ENCODE measurements at regions not wholly inside any gene's neighbourhood (a gene's known extent, or its start where the extent isn't known, plus 50 kb on each side); places are given as distances from the start of the nearest gene placed in this dataset.

GRCh38 chr11:134668076-134668475, 256.0 kb upstream of the B3GAT1 start:
- TF ChIP-seq SP1 (IDR thresholded peaks at IDR 0.05; ENCODE audit: low read depth), result no peak
- no peak for TF ChIP-seq FOSL1 (IDR thresholded peaks at IDR 0.05; ENCODE audit: low read depth)
- TF ChIP-seq RAD21 (IDR thresholded peaks at IDR 0.05; ENCODE audit: low read depth), result no peak
- no peak for TF ChIP-seq EZH2phosphoT487 (IDR thresholded peaks at IDR 0.05; ENCODE audit: borderline replicate concordance)
- TF ChIP-seq ELF1 (IDR thresholded peaks at IDR 0.05; ENCODE audit: borderline replicate concordance, low read depth), result no peak
- TF ChIP-seq, protein P1, sequence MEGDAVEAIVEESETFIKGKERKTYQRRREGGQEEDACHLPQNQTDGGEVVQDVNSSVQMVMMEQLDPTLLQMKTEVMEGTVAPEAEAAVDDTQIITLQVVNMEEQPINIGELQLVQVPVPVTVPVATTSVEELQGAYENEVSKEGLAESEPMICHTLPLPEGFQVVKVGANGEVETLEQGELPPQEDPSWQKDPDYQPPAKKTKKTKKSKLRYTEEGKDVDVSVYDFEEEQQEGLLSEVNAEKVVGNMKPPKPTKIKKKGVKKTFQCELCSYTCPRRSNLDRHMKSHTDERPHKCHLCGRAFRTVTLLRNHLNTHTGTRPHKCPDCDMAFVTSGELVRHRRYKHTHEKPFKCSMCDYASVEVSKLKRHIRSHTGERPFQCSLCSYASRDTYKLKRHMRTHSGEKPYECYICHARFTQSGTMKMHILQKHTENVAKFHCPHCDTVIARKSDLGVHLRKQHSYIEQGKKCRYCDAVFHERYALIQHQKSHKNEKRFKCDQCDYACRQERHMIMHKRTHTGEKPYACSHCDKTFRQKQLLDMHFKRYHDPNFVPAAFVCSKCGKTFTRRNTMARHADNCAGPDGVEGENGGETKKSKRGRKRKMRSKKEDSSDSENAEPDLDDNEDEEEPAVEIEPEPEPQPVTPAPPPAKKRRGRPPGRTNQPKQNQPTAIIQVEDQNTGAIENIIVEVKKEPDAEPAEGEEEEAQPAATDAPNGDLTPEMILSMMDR (IDR thresholded peaks at IDR 0.05 in 2 of 3, conservative IDR thresholded peaks at IDR 0.05 in 1 of 3; ENCODE audit: borderline replicate concordance in 1 of 3, insufficient read depth in 1 of 3, low read depth in 2 of 3, low read length in 2 of 3), result no peak
- TF ChIP-seq, protein P2, sequence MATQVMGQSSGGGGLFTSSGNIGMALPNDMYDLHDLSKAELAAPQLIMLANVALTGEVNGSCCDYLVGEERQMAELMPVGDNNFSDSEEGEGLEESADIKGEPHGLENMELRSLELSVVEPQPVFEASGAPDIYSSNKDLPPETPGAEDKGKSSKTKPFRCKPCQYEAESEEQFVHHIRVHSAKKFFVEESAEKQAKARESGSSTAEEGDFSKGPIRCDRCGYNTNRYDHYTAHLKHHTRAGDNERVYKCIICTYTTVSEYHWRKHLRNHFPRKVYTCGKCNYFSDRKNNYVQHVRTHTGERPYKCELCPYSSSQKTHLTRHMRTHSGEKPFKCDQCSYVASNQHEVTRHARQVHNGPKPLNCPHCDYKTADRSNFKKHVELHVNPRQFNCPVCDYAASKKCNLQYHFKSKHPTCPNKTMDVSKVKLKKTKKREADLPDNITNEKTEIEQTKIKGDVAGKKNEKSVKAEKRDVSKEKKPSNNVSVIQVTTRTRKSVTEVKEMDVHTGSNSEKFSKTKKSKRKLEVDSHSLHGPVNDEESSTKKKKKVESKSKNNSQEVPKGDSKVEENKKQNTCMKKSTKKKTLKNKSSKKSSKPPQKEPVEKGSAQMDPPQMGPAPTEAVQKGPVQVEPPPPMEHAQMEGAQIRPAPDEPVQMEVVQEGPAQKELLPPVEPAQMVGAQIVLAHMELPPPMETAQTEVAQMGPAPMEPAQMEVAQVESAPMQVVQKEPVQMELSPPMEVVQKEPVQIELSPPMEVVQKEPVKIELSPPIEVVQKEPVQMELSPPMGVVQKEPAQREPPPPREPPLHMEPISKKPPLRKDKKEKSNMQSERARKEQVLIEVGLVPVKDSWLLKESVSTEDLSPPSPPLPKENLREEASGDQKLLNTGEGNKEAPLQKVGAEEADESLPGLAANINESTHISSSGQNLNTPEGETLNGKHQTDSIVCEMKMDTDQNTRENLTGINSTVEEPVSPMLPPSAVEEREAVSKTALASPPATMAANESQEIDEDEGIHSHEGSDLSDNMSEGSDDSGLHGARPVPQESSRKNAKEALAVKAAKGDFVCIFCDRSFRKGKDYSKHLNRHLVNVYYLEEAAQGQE (IDR thresholded peaks at IDR 0.05; ENCODE audit: low read depth), result no peak
- TF ChIP-seq SIN3A (IDR thresholded peaks at IDR 0.05; ENCODE audit: low read depth), result no peak
- no peak for TF ChIP-seq JUND (IDR thresholded peaks at IDR 0.05)
- TF ChIP-seq POLR2A (IDR thresholded peaks at IDR 0.05; ENCODE audit: borderline replicate concordance, extremely low read depth, insufficient read depth, insufficient read length), result no peak
- ChIA-PET CTCF (no interaction called here), RAD21 (ENCODE audit: low non-redundant PET in 1 of 2, low total read pairs in 2 of 2, uncharacterized antibody in 2 of 2, unreplicated experiment in 2 of 2) (no interaction called here), POLR2A (no interaction called here)
- no peaks in the 10 kb centered on the region for H3K9me2 ChIP-seq (ENCODE audit: insufficient read depth)
- no peaks in the 10 kb centered on the region for H3K36me3 ChIP-seq (ENCODE audit: control insufficient read depth in 1 of 2, insufficient read depth in 2 of 2, low read length in 2 of 2)
- H4K20me1 ChIP-seq (ENCODE audit: insufficient read depth), result no peaks in the 10 kb centered on the region
- ATAC-seq (no peak), DNase-seq (ENCODE audit: low read depth, low spot score) (no peak)
- BruUV-seq (replicated peaks), result no TSS peak
- H2AFZ ChIP-seq (ENCODE audit: low read depth, low read length, poor library complexity, severe bottlenecking), result no peak overlapping the region
- no peaks in the 10 kb centered on the region for H3K4me1 ChIP-seq (ENCODE audit: control insufficient read depth in 1 of 2, insufficient read depth in 2 of 2, low read length in 2 of 2)
- intact Hi-C loops (cut with micrococcal nuclease), result no loop called here
- no peak overlapping the region for H3K4me3 ChIP-seq (replicated peaks in 1 of 2; ENCODE audit: low read depth in 1 of 2, low read length in 2 of 2)
- H3K9ac ChIP-seq (ENCODE audit: low read length), result no peak overlapping the region
- peaks cover 44% of the 10 kb centered on the region for H3K27me3 ChIP-seq (ENCODE audit: insufficient read depth, low read length)
- H3K4me2 ChIP-seq (ENCODE audit: low read length), result no peak overlapping the region
- no peaks in the 10 kb centered on the region for H3K9me3 ChIP-seq (ENCODE audit: control insufficient read depth in 1 of 2, insufficient read depth in 1 of 2, low read depth in 1 of 2, low read length in 2 of 2)
- H3K27ac ChIP-seq (ENCODE audit: low read depth, low read length), result no peak overlapping the region
- no peaks in the 10 kb centered on the region for H3K79me2 ChIP-seq (ENCODE audit: insufficient read depth, low read length)

Measured in HCT116 (cell line).